DMS153 treated with DMSO at 0.1 percent for 48 hours (cell line): ENCODE measurements at regions not wholly inside any gene's neighbourhood (a gene's known extent, or its start where the extent isn't known, plus 50 kb on each side); places are given as distances from the start of the nearest gene placed in this dataset.

Source experiments
- DNase-seq: peaks from one replicate; lab custom pipeline; 2025; ENCODE audit not compliant: unreplicated experiment; lab: John Stamatoyannopoulos, UW

- no peak for DNase-seq
Measured at GRCh38 chr2:224211791-224212190, 172.7 kb upstream of the SERPINE2 start.

DNA sequence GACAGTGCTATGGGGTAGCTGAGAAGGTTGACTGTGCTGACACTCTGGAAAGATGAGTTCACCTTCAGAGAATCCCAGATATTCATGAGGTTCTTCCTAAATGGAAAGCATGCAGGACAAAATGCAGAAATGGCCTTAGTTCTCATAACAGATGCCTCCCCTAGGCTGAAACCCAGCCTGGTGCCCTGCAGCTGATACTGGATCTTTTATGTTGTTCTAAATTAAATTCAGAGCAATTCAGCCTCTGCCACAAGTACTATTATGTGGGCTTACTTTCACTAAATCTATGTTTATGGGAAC lies 172.0 kb upstream of the SERPINE2 start:
- DNase-seq, result no peak

DNA sequence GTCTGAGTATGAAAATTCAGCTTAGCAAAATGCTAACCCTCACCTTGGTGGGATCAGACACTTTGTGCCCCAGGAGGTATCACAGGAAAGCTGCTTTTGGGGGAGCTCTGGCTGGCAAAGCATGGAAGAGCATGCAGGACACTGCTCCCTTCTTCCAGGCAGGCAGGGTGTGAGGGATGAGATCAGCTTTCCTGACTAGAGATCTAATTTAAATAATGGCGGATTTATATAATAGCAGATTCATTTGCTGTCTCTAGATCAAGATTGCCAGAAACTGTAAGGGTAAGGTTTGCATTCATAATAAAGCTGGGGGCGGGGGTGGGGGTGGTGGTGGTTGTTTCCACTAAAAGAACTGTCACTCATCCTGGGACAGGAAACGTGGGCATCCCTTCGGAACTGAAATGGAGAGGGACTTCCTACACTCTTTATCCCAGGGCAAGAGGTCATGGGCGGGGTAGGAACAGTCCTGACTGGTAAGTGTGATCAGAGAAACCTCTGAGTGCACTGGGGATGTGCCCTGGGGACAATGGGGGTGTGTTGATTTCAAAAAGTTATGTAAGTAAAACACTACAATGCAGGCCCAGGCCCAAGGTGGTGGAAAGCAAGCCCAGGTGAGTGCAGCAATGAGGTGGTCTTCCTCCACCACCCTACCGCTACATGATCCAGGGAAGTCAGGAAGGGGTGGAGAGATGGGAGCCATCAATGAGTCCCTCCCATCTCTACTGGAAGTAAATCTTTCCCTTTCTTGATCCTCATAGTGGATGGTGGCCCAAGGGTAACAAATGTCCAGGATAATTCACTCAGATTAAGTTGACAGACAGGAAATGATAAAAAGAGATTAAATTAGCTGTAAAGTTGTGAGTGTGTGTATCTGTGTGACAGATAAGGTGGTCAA lies 171.4 kb upstream of the SERPINE2 start:
- DNase-seq, result no peak

DNA sequence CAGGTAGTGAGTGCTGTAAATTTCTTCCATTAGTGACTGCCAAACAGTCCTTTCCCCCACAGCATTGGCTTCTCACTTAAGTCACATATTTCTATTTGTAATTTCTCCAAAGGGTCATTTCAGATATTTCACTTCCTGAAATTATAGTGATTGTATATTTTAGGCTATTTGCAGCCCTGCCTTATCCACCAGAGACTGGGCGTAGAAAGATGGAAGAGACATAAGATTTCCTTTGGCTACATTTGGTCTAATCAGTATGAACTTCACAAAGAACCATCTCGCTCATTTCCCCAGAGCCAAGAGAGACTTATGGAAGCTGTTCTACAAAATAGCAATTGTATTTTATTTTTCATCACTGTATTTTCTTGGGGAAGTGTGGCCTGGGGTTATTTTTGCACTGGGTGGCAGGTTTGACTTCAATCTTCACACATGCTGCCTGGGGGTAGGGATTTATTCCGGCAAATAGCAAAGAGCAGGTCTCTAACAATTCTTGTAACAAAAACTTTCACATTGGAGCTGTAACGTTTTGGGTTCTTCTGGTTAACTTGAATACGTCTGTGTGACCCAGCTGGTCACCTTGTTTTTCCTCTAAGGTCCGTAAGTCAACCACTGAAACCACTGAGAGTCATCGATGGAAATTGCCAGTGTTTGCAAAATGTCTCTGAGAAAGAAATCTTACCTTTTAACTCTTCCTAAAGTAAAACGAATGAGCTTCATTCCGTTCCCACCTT lies 170.6 kb upstream of the SERPINE2 start:
- no peak for DNase-seq

- no peak for DNase-seq
Measured at GRCh38 chr2:224208443-224208842, 169.4 kb upstream of the SERPINE2 start.

GRCh38 chr2:224208007-224208406 lies 168.9 kb upstream of the SERPINE2 start:
- no peak for DNase-seq

GRCh38 chr2:224206816-224207215 lies 167.7 kb upstream of the SERPINE2 start:
- no peak for DNase-seq

- no peak for DNase-seq
Measured at GRCh38 chr2:224202281-224202865, 163.3 kb upstream of the SERPINE2 start.

GRCh38 chr2:224198436-224198835 lies 159.3 kb upstream of the SERPINE2 start:
- no peak for DNase-seq

DNA sequence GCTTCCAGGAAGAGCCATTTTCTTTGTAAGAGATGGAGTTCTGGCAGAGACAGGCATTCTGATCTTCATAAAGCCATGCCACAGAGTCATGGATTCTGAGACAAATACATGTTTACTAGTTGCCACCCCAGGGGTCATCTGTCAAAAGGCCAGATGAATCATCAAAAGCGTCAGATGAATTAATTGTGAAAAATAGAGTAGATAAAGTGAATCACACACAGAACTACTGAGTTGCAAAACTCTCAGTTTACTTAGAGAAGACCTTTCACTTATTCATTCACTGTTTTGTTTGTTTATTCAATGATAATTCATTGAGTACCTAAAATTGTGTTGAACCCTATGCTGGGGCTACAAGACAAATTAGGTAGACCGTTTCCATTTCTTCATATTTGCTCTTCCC lies 157.7 kb upstream of the SERPINE2 start:
- DNase-seq, result no peak

DNA sequence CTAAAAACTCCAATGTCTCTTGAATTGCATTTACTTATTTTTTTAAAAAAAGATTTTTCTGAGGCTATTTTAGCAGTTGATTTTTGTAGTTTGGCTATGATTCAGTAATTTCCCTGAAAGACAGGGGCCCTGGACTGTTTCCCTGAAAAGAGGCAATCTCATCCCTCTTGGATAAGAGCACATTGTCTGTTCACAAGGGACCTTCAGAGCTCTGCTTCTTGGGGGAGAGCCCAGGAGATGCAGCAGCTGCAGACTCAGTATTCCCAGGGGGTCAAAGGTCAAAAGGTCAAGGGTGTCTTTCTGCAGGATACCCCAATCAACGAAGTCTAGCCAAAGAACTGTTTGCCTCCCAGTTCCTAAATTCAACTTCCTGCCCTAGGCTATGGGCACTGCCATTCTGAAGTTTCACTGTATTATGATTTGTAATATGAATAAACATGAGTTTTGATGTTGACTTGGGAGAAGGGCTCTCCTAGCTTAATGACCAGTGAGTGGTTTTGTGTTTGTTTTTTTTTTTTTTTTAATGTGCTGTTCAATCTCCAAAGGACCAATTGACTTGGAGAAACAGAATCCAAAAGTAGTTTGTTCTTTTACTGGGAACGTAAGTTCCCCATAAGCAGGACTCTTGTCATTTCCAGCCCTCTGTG lies 157.0 kb upstream of the SERPINE2 start:
- no peak for DNase-seq

GRCh38 chr2:224194161-224194560 lies 155.1 kb upstream of the SERPINE2 start:
- no peak for DNase-seq

- DNase-seq, result no peak
Measured at GRCh38 chr2:224191465-224191864, 152.4 kb upstream of the SERPINE2 start.

DNA sequence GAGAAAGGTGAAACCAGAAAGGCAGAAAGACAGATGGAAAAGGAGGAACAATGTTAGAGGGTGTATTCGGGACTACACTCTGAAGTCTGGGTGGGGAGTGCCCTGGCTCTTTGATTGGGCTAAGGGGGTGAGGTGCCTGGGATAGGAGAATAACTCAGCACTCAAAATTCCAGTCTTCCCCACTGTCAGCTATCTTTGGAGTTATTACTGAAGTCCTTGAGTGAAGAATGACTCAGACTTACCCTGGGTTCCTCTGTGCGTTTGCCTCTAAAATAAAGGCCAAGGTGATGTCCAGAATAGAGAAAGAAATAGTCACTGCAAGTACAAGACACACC lies 151.8 kb upstream of the SERPINE2 start:
- DNase-seq, result no peak

DNA sequence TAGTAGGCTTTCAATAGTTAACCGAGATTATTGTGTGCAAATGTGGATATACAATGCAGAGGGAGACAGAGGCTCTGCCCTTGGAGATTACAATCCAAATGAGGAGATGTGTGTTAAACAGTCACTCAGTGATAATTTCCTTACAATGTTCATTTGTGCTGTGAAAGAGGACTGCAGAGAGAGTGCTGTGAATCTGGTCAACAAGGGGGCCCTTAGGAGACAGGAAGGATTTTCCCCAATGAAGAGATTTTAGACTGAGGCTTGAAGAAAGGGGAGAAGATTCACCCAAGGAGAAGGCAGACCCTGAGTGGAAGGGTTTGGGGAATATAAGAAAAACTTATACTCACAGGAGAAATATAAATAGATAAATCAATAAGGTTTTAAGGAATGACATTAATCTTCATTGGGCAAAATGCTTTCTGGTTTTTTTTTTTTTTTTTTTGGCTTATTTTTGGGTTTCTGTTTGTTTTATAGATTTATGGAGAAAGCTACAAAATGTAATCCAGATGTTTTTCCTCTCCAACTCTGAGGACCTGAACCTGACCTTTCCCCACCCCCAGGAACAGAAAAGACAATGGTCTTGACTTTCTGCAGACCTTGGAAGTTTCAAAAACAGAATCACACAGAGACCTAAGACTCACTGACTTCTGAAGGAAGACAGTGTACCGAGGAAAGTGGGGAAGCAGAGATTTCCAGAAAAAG lies 151.3 kb upstream of the SERPINE2 start:
- DNase-seq, result no peak

- DNase-seq, result no peak
Measured at GRCh38 chr2:224187220-224187619, 148.1 kb upstream of the SERPINE2 start.

DNA sequence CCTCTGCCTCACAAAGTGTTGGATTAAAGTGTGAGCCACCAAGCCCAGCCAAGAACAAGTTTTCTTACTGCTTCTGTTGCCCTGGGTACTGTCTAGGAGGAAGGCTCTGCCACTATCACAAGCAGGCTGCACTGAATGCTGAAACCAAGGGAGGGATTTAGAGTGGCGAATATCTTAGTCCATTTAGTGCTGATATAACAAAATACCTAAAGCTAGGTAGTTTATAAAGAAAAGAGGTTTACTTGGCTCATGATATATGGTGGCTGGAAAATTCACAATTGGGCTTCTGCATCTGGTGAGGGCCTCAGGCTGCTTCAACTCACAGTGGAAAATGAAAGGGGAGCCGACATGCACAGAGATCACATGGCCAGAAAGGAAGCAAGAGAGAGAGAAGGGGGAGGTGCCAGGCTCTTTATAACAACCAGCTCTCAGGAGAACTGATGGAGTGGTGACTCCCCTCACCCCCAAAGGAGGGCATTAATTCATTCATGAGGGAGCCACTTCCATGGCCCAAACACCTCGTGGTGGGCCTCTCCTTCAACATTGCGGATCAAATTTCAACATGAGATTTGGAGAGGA lies 146.0 kb upstream of the SERPINE2 start:
- DNase-seq, result no peak

GRCh38 chr2:224183086-224183485 lies 144.0 kb upstream of the SERPINE2 start:
- no peak for DNase-seq

- DNase-seq, result no peak
Measured at GRCh38 chr2:224182498-224182897, 143.4 kb upstream of the SERPINE2 start.

GRCh38 chr2:224181534-224182155 lies 142.6 kb upstream of the SERPINE2 start:
- no peak for DNase-seq
